ENCODE measurements at regions not wholly inside any gene's neighbourhood (a gene's known extent, or its start where the extent isn't known, plus 50 kb on each side); places are given as distances from the start of the nearest gene placed in this dataset.

DNA sequence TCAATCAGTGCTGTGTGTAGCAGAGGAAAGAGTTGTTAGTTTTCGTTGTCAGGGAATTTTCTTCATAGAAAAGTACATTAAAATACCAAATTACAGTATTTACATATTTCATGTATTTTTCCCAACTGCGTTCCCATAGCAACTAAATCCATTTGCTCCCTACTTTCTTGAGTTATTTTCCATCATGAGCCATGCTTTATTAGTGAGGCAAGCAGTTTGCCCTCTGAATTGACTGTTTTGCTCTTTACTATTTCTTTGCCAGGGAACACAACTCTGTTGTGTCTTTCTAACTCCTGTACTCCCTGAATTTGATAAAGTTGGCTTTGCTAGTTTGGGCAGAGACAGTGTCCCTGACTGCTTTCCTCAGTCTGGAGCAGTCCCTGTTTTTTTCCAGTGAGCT, 276.2 kb upstream of the SLC30A5 start:
- TF ChIP-seq, protein P1, sequence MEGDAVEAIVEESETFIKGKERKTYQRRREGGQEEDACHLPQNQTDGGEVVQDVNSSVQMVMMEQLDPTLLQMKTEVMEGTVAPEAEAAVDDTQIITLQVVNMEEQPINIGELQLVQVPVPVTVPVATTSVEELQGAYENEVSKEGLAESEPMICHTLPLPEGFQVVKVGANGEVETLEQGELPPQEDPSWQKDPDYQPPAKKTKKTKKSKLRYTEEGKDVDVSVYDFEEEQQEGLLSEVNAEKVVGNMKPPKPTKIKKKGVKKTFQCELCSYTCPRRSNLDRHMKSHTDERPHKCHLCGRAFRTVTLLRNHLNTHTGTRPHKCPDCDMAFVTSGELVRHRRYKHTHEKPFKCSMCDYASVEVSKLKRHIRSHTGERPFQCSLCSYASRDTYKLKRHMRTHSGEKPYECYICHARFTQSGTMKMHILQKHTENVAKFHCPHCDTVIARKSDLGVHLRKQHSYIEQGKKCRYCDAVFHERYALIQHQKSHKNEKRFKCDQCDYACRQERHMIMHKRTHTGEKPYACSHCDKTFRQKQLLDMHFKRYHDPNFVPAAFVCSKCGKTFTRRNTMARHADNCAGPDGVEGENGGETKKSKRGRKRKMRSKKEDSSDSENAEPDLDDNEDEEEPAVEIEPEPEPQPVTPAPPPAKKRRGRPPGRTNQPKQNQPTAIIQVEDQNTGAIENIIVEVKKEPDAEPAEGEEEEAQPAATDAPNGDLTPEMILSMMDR (conservative IDR thresholded peaks at IDR 0.05; ENCODE audit: low read length), result no peak
- no peak for TF ChIP-seq EZH2phosphoT487 (IDR thresholded peaks at IDR 0.05; ENCODE audit: borderline replicate concordance, low read depth, low read length)
